Hepatocyte (in vitro differentiated cells): ENCODE measurements at regions not wholly inside any gene's neighbourhood (a gene's known extent, or its start where the extent isn't known, plus 50 kb on each side); places are given as distances from the start of the nearest gene placed in this dataset.
A peak's percentile ranks its signal among the peaks of the same experiment; 100 is the strongest.

Source experiments
- DNase-seq: peaks from one replicate; pipeline ENCODE4 v3.0.0-alpha.2; 2016; ENCODE audit warnings: low spot score
- H2AFZ ChIP-seq: fragments of 200-600 bp; sonication (generic); 2 replicates; pipeline ENCODE4 v1.6.0; 2016; ENCODE audit warnings: antibody characterized with exemption, mild to moderate bottlenecking
- H3K27ac ChIP-seq: fragments of 200-600 bp; sonication (generic); 2 replicates; pipeline ENCODE4 v1.5.1; 2016; ENCODE audit warnings: mild to moderate bottlenecking
- H3K27me3 ChIP-seq: fragments of 200-600 bp; sonication (generic); 2 replicates; pipeline ENCODE4 v1.6.1; 2016
- H3K36me3 ChIP-seq: fragments of 200-600 bp; sonication (generic); replicated peaks from 2 replicates; pipeline ENCODE4 v1.5.1; 2016; ENCODE audit warnings: low read depth; ENCODE audit not compliant: insufficient read depth
- H3K4me1 ChIP-seq: fragments of 200-600 bp; sonication (generic); 2 replicates; pipeline ENCODE4 v1.5.1; 2016; ENCODE audit warnings: mild to moderate bottlenecking, moderate library complexity; ENCODE audit not compliant: insufficient read depth
- H3K4me2 ChIP-seq: fragments of 200-600 bp; sonication (generic); 2 replicates; pipeline ENCODE4 v1.6.0; 2016
- H3K4me3 ChIP-seq: fragments of 200-600 bp; sonication (generic); 2 replicates; pipeline ENCODE4 v1.5.1; 2016; ENCODE audit warnings: mild to moderate bottlenecking
- H3K79me2 ChIP-seq: fragments of 200-600 bp; sonication (generic); 2 replicates; pipeline ENCODE4 v1.6.0; 2017; ENCODE audit warnings: mild to moderate bottlenecking
- H3K9me2 ChIP-seq: fragments of 200-600 bp; sonication (generic); replicated peaks from 2 replicates; pipeline ENCODE4 v1.6.0; 2017; ENCODE audit warnings: mild to moderate bottlenecking; ENCODE audit not compliant: insufficient read depth
- H3K9me3 ChIP-seq: fragments of 200-600 bp; sonication (generic); 2 replicates; pipeline ENCODE4 v1.5.1; 2016; ENCODE audit warnings: low read depth, mild to moderate bottlenecking
- H4K20me1 ChIP-seq: fragments of 200-600 bp; sonication (generic); 2 replicates; pipeline ENCODE4 v1.6.0; 2016; ENCODE audit warnings: mild to moderate bottlenecking; ENCODE audit not compliant: insufficient read depth, poor library complexity, severe bottlenecking
- CTCF ChIP-seq: fragments of 200-600 bp; sonication (generic); IDR thresholded peaks from 2 replicates; pipeline ENCODE4 v1.5.1; 2016; ENCODE audit warnings: antibody characterized with exemption, mild to moderate bottlenecking; ENCODE audit not compliant: poor library complexity
- EZH2 ChIP-seq: fragments of 200-600 bp; sonication (generic); IDR thresholded peaks from 2 replicates; pipeline ENCODE4 v1.6.1; 2016; ENCODE audit warnings: antibody characterized with exemption, mild to moderate bottlenecking, borderline replicate concordance
- EZH2phosphoT487 ChIP-seq: fragments of 200-600 bp; sonication (generic); IDR thresholded peaks from one replicate; pipeline ENCODE4 v1.6.1; 2018; ENCODE audit warnings: antibody characterized with exemption, mild to moderate bottlenecking, low read depth, moderate library complexity; ENCODE audit not compliant: unreplicated experiment, severe bottlenecking
- WGBS: methylation state at CpG from one replicate; pipeline ENCODE4 v1.1.6; 2016; ENCODE audit warnings: low lambda C conversion rate; ENCODE audit errors: missing lambda C conversion rate; 5-methylcytosine and 5-hydroxymethylcytosine counted together

DNA sequence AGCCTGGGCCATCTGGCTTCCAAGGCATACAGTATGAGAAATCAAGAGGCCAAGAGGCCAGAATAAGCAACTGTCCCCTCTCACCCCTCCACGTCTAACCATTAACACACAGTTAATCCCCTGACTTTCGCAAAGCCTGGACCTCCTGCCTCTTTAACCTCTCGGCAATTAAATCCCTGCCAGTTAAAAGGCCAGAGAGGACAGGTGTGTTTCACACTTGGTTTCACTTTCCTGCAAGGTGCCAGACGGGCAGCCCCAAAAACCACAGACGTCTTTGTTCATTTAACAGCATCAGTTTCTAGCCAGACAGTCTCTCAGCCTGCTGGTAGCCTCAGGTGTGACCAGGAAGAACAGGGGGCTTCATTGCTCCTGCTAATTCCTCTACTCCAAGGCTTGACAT, 91.1 kb upstream of the KIT start:
- H3K9me2 ChIP-seq, result no peaks in the 10 kb centered on the region
- H3K9me3 ChIP-seq, result no peaks in the 10 kb centered on the region
- 45% methylated on average over 5 of the region's 5 CpGs for WGBS
- no peak overlapping the region for H3K4me2 ChIP-seq
- H3K4me3 ChIP-seq, result no peak overlapping the region
- H2AFZ ChIP-seq, result no peak overlapping the region
- H3K4me1 ChIP-seq, result peaks cover 8% of the 10 kb centered on the region
- TF ChIP-seq EZH2 (no peak), CTCF (no peak), EZH2phosphoT487 (no peak)
- DNase-seq, result no peak
- H3K79me2 ChIP-seq, result no peaks in the 10 kb centered on the region
- no peaks in the 10 kb centered on the region for H3K36me3 ChIP-seq
- H3K27ac ChIP-seq, result no peak overlapping the region
- H4K20me1 ChIP-seq, result no peaks in the 10 kb centered on the region
- no peaks in the 10 kb centered on the region for H3K27me3 ChIP-seq

DNA sequence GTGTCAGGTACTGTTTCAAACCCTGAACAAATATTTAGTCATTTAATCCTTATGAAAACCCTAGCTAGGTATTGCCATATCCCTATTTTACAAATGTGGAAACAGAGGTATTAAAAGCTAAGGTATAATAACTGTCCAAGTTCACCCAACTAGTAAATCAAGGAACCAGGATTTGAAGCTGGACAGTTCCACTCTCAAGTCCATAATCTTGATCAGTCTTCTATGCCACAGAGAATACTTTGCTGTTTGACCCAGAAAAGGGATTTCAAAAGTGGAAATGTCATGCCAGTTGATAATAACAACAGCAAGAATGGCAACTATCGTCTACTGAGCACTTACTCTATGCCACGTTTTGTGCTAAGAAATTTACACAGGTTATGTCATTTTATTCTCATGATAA, 90.4 kb upstream of the KIT start:
- Histone ChIP-seq H3K9me2 (no peaks in the 10 kb centered on the region), H3K4me1 (peaks cover 14% of the 10 kb centered on the region), H3K79me2 (no peaks in the 10 kb centered on the region), H3K27ac (no peak overlapping the region), H3K4me2 (no peak overlapping the region), H3K36me3 (no peaks in the 10 kb centered on the region), H3K9me3 (no peaks in the 10 kb centered on the region), H3K27me3 (no peaks in the 10 kb centered on the region), H3K4me3 (no peak overlapping the region), H2AFZ (no peak overlapping the region), H4K20me1 (no peaks in the 10 kb centered on the region)
- 91% methylated on average over 2 of the region's 2 CpGs for WGBS
- no peak for DNase-seq
- TF ChIP-seq CTCF (no peak), EZH2 (no peak), EZH2phosphoT487 (no peak)

DNA sequence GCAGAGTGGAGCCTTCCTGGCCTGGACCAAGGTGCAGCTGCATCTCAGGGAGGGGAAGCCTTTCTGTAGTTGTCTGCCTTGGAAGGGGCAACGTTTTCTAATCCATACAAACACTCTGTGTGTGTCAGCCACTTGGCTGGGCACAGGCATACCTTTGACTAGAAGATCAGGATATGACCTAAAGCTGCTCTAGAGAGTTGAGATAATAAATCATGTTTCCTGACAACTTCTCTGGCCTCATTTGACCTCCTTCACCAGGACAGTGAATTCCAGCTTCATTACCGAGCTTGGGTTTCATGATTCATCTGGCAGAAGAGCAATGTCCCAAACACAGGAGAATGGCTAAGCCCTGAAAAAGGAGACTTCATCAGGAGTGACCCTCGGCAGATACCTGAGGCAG, 89.6 kb upstream of the KIT start:
- WGBS, result 44% methylated on average over 3 of the region's 3 CpGs
- H3K9me3 ChIP-seq, result no peaks in the 10 kb centered on the region
- H3K9me2 ChIP-seq, result no peaks in the 10 kb centered on the region
- H3K4me2 ChIP-seq, result no peak overlapping the region
- TF ChIP-seq CTCF (no peak), EZH2 (no peak), EZH2phosphoT487 (no peak)
- no peak overlapping the region for H3K27ac ChIP-seq
- no peak for DNase-seq
- H3K79me2 ChIP-seq, result no peaks in the 10 kb centered on the region
- H3K27me3 ChIP-seq, result no peaks in the 10 kb centered on the region
- no peaks in the 10 kb centered on the region for H3K36me3 ChIP-seq
- no peaks in the 10 kb centered on the region for H4K20me1 ChIP-seq
- H3K4me3 ChIP-seq, result no peak overlapping the region
- no peak overlapping the region for H2AFZ ChIP-seq
- peaks cover 14% of the 10 kb centered on the region for H3K4me1 ChIP-seq

DNA sequence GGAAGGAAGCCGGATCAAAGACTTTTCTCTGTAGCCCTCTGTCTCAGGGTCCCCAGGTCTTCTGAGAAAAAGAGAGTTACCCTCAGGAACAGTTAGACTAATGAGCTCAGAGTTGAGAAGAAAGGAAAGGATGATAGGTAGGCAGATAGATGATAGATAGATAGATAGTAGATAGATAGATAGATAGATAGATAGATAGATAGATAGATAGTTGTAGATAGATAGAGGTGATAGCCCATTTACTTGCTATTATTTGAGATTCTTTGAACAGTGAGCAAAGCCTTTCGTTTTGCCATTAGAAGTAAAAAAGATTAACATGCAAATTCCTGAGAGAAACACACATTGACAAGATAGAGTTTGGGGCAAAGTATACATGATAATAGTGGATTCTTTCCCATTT, 86.9 kb upstream of the KIT start:
- Histone ChIP-seq H3K27me3 (no peaks in the 10 kb centered on the region), H3K9me3 (no peaks in the 10 kb centered on the region), H3K4me2 (peak overlapping the region; percentile 45), H3K4me1 (peaks cover 14% of the 10 kb centered on the region), H3K27ac (peak overlapping the region; percentile 33), H3K4me3 (no peak overlapping the region), H2AFZ (no peak overlapping the region), H3K79me2 (no peaks in the 10 kb centered on the region), H3K36me3 (no peaks in the 10 kb centered on the region), H3K9me2 (no peaks in the 10 kb centered on the region), H4K20me1 (no peaks in the 10 kb centered on the region)
- DNase-seq, result no peak
- WGBS, result 64% methylated on average over 2 of the region's 2 CpGs
- TF ChIP-seq EZH2phosphoT487 (no peak), EZH2 (no peak), CTCF (no peak)
